ENCODE measurements at regions not wholly inside any gene's neighbourhood (a gene's known extent, or its start where the extent isn't known, plus 50 kb on each side); places are given as distances from the start of the nearest gene placed in this dataset.

DNA sequence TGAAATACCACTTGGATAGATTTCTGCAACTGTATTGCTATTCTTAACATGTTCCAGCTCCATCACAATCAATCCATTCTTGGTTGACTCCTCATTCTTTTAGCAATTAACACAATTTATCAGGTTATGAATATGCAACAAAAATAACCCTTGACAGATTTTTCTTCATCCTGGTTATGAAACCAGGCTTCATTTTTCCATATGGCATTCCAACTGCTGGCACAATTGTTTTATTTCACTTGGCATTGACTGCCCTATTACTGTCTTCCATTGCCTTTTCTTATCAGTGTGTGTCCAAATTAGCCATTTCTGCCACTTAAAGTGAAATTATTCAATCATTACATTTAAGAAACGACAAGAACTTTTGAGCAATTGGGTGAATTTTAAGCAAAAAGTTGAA lies 388.8 kb upstream of the EPHA5 start:
- ChIA-PET POLR2A (no interaction called here), CTCF (no interaction called here)
- H3K27ac ChIP-seq (ENCODE audit: low read depth, low read length) = no peak overlapping the region
- no peaks in the 10 kb centered on the region for H3K27me3 ChIP-seq (ENCODE audit: control insufficient read depth, insufficient read depth, low read length)
- peaks cover 7% of the 10 kb centered on the region for H3K9me3 ChIP-seq (ENCODE audit: control insufficient read depth, insufficient read depth, low read length)
- DNase-seq (ENCODE audit: low read depth, low spot score) = no peak
- TF ChIP-seq, protein P1, sequence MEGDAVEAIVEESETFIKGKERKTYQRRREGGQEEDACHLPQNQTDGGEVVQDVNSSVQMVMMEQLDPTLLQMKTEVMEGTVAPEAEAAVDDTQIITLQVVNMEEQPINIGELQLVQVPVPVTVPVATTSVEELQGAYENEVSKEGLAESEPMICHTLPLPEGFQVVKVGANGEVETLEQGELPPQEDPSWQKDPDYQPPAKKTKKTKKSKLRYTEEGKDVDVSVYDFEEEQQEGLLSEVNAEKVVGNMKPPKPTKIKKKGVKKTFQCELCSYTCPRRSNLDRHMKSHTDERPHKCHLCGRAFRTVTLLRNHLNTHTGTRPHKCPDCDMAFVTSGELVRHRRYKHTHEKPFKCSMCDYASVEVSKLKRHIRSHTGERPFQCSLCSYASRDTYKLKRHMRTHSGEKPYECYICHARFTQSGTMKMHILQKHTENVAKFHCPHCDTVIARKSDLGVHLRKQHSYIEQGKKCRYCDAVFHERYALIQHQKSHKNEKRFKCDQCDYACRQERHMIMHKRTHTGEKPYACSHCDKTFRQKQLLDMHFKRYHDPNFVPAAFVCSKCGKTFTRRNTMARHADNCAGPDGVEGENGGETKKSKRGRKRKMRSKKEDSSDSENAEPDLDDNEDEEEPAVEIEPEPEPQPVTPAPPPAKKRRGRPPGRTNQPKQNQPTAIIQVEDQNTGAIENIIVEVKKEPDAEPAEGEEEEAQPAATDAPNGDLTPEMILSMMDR (IDR thresholded peaks at IDR 0.05; ENCODE audit: low read depth, low read length) = no peak
- no peak overlapping the region for H3K4me3 ChIP-seq (ENCODE audit: low read depth, low read length)

DNA sequence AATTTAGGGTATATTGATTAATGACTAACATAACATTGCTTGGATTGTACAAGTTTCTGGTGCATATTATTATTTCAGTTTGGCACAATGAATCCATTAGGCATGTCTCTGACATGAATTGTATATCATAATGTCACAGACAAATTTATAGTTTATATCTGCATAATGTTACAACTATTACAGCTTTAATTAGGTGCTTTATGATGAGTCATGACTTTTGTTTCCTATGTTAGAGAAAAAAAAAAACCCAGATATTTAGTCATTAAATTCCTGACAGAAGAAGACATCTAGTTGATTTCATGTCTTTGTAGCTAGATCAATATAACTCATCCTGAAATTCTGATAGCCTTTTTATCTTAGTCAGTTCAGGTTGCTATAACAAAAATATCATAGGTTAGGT lies 385.7 kb upstream of the EPHA5 start:
- ChIA-PET POLR2A (no interaction called here), CTCF (no interaction called here)
- TF ChIP-seq, protein P1 (IDR thresholded peaks at IDR 0.05; ENCODE audit: low read depth, low read length) = no peak

DNA sequence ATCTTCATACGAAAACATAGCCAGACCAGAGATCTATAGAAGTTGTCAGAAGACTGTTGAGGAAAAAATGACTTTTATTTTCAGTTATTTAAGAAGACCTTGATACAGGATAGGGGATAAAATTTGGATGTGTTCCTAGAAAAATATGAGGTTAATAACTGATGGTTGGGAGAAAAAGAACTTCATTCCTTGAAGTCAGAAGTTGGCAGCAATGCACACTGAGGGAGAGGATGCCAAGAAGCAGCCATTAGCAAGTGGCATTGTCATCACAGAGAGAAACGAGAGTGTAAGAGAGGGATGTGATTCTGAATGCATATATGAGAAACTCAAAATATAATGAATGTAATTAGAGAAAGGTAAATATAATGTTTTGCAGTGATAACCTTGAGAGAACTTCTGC lies 382.1 kb upstream of the EPHA5 start:
- ChIA-PET POLR2A (no interaction called here), CTCF (no interaction called here)
- H3K27me3 ChIP-seq (ENCODE audit: control insufficient read depth, insufficient read depth, low read length) = no peaks in the 10 kb centered on the region
- TF ChIP-seq, protein P1 (IDR thresholded peaks at IDR 0.05; ENCODE audit: low read depth, low read length) = no peak
- no peak for DNase-seq (ENCODE audit: low read depth, low spot score)
- H3K9me3 ChIP-seq (ENCODE audit: control insufficient read depth, insufficient read depth, low read length) = peaks cover 4% of the 10 kb centered on the region
- no peak overlapping the region for H3K4me3 ChIP-seq (ENCODE audit: low read depth, low read length)
- no peak overlapping the region for H3K27ac ChIP-seq (ENCODE audit: low read depth, low read length)

More for the DNA sequence above, 385.7 kb upstream of the EPHA5 start:
- Histone ChIP-seq H3K27ac (ENCODE audit: low read depth, low read length) (no peak overlapping the region), H3K9me3 (ENCODE audit: control insufficient read depth, insufficient read depth, low read length) (peaks cover 6% of the 10 kb centered on the region), H3K4me3 (ENCODE audit: low read depth, low read length) (no peak overlapping the region), H3K27me3 (ENCODE audit: control insufficient read depth, insufficient read depth, low read length) (no peaks in the 10 kb centered on the region)
- no peak for DNase-seq (ENCODE audit: low read depth, low spot score)

DNA sequence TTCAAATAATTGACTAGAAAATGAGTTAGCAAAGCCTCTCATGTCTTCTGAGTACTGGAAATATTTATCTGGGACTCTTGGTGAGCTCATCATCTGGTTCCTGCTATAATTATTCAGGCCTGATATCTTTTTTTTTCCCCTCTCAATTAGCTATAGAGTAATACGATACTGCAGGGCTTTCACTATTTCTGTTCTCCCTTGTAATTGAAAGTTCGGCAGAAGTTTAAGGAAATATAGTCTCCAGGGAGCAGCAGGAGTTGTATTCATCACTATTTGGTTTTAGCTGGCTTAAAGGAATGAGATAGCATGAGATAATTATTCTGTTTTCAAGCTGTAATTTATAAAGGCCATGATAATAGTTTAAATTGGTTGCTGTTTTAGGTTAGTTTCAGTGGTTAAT lies 378.6 kb upstream of the EPHA5 start:
- no peak overlapping the region for H3K27ac ChIP-seq (ENCODE audit: low read depth, low read length)
- no peaks in the 10 kb centered on the region; the same call in 1 of the 2 replicates for H3K9me3 ChIP-seq (ENCODE audit: control insufficient read depth, insufficient read depth, low read length)
- TF ChIP-seq, protein P1 (IDR thresholded peaks at IDR 0.05; ENCODE audit: low read depth, low read length) = no peak
- no peaks in the 10 kb centered on the region for H3K27me3 ChIP-seq (ENCODE audit: control insufficient read depth, insufficient read depth, low read length)
- POLR2A ChIA-PET = no interaction called here
- CTCF ChIA-PET = no interaction called here
- DNase-seq (ENCODE audit: low read depth, low spot score) = no peak
- no peak overlapping the region for H3K4me3 ChIP-seq (ENCODE audit: low read depth, low read length)

DNA sequence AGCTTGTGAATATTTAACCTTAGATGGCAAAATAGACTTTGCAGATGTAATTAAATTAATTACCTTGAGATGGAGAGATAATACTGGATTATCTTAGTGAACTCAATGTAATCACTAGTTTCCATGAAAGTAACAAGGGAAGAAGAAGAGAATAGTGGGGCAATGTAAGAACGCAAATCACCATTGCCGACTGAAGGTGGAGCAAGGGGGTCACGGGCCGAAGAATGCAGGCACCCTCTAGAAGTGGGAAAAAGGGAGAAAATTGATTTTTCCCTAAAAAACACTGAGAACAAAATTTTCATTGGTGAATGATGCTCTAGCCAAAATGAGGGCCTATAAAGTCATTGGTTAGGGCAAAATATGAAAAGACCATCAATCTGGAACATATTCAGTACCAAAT lies 375.6 kb upstream of the EPHA5 start:
- ChIA-PET POLR2A (no interaction called here), CTCF (no interaction called here)
- Histone ChIP-seq H3K9me3 (ENCODE audit: control insufficient read depth, insufficient read depth, low read length) (peaks cover 4% of the 10 kb centered on the region; the same call in 1 of the 2 replicates), H3K27ac (ENCODE audit: low read depth, low read length) (no peak overlapping the region), H3K27me3 (ENCODE audit: control insufficient read depth, insufficient read depth, low read length) (no peaks in the 10 kb centered on the region), H3K4me3 (ENCODE audit: low read depth, low read length) (no peak overlapping the region)
- no peak for DNase-seq (ENCODE audit: low read depth, low spot score)
- TF ChIP-seq, protein P1 (IDR thresholded peaks at IDR 0.05; ENCODE audit: low read depth, low read length) = no peak

All from AG04450 (cell line).